HEK293T (cell line): ENCODE measurements at regions not wholly inside any gene's neighbourhood (a gene's known extent, or its start where the extent isn't known, plus 50 kb on each side); places are given as distances from the start of the nearest gene placed in this dataset.

Experiments
- CTCF ChIA-PET: fragments of 350-600 bp; formaldehyde crosslinking; extraction: SDS; loops from one replicate; lab custom pipeline; 2021; ENCODE audit warnings: antibody characterized with exemption, inconsistent platforms; lab: Yijun Ruan, JAX
- POLR2A ChIA-PET: fragments of 350-600 bp; formaldehyde crosslinking; extraction: SDS; loops from one replicate; lab custom pipeline; 2020; ENCODE audit warnings: antibody characterized with exemption, inconsistent platforms; lab: Yijun Ruan, JAX
- DNase-seq: peaks from one replicate; pipeline ENCODE4 v3.0.0; 2012; ENCODE audit warnings: mixed read lengths; ENCODE audit errors: extremely low spot score
- ARNT ChIP-seq: fragments of 450-650 bp; IDR thresholded peaks from 2 replicates; pipeline ENCODE4 v1.6.1; 2017; ENCODE audit warnings: mild to moderate bottlenecking
- BHLHE40 ChIP-seq: fragments of 450-650 bp; IDR thresholded peaks from 2 replicates; pipeline ENCODE4 v1.6.1; 2016; ENCODE audit warnings: mild to moderate bottlenecking, moderate library complexity, borderline replicate concordance
- CTBP1 ChIP-seq: fragments of 450-650 bp; IDR thresholded peaks from 2 replicates; pipeline ENCODE4 v1.6.1; 2016; ENCODE audit warnings: borderline replicate concordance
- ELF4 ChIP-seq: fragments of 450-650 bp; IDR thresholded peaks from 2 replicates; pipeline ENCODE4 v1.6.1; 2017; ENCODE audit warnings: antibody characterized with exemption
- FOXA1 ChIP-seq: fragments of 450-650 bp; IDR thresholded peaks from 2 replicates; pipeline ENCODE4 v1.6.1; 2016; ENCODE audit warnings: mild to moderate bottlenecking
- FOXK2 ChIP-seq: fragments of 450-650 bp; IDR thresholded peaks from 2 replicates; pipeline ENCODE4 v1.6.1; 2016; ENCODE audit warnings: mild to moderate bottlenecking
- FOXM1 ChIP-seq: fragments of 450-650 bp; IDR thresholded peaks from 2 replicates; pipeline ENCODE4 v1.6.1; 2017; ENCODE audit warnings: mild to moderate bottlenecking, borderline replicate concordance
- HDGF ChIP-seq: fragments of 450-650 bp; IDR thresholded peaks from 2 replicates; pipeline ENCODE4 v1.6.1; 2017; ENCODE audit warnings: antibody characterized with exemption, borderline replicate concordance
- L3MBTL2 ChIP-seq: fragments of 450-650 bp; conservative IDR thresholded peaks from 2 replicates; pipeline ENCODE4 v1.6.1; 2016; ENCODE audit warnings: mild to moderate bottlenecking
- LEF1 ChIP-seq: fragments of 450-650 bp; IDR thresholded peaks from 2 replicates; pipeline ENCODE4 v1.6.1; 2017; ENCODE audit warnings: mild to moderate bottlenecking, borderline replicate concordance
- NFRKB ChIP-seq: fragments of 450-650 bp; IDR thresholded peaks from 2 replicates; pipeline ENCODE4 v1.6.1; 2016; ENCODE audit warnings: mild to moderate bottlenecking, moderate library complexity
- SP1 ChIP-seq: fragments of 450-650 bp; IDR thresholded peaks from 2 replicates; pipeline ENCODE4 v1.6.1; 2017
- SUZ12 ChIP-seq: fragments of 450-650 bp; IDR thresholded peaks from 2 replicates; pipeline ENCODE4 v1.6.1; 2016; ENCODE audit warnings: mild to moderate bottlenecking
- TARDBP ChIP-seq: fragments of 450-650 bp; IDR thresholded peaks from 2 replicates; pipeline ENCODE4 v1.6.1; 2016
- ZNF384 ChIP-seq: fragments of 450-650 bp; IDR thresholded peaks from 2 replicates; pipeline ENCODE4 v1.6.1; 2016
- TF ChIP-seq, protein P1 (sequence below): fragments of 450-650 bp; IDR thresholded peaks from 2 replicates; pipeline ENCODE4 v1.6.1; 2016

DNA sequence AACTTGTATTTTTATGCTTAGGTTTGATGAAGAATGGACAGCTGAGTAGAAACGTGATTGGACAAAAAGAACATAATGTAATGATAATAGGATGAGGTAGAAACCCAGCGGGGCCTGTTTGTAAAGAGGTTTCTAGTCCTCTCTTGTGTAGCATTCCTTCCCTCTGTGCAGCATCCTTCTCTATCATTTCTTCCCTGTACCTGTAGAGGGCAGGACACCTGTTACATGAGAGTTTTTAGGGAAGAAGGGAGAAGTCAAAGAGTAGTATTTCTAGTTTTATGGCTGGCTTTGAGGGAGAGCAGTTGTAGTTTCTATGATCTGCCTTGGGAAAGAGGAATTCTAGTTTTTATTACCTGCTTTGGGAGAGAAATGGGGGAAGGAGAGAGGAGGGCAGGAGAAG is 162.1 kb upstream of the FST start:
- ChIA-PET CTCF (no interaction called here), POLR2A (no interaction called here)
- no peak for DNase-seq
- TF ChIP-seq HDGF (no peak), FOXA1 (no peak), FOXM1 (no peak), CTBP1 (no peak)
- TF ChIP-seq, protein P1, sequence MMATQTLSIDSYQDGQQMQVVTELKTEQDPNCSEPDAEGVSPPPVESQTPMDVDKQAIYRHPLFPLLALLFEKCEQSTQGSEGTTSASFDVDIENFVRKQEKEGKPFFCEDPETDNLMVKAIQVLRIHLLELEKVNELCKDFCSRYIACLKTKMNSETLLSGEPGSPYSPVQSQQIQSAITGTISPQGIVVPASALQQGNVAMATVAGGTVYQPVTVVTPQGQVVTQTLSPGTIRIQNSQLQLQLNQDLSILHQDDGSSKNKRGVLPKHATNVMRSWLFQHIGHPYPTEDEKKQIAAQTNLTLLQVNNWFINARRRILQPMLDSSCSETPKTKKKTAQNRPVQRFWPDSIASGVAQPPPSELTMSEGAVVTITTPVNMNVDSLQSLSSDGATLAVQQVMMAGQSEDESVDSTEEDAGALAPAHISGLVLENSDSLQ = no peak

DNA sequence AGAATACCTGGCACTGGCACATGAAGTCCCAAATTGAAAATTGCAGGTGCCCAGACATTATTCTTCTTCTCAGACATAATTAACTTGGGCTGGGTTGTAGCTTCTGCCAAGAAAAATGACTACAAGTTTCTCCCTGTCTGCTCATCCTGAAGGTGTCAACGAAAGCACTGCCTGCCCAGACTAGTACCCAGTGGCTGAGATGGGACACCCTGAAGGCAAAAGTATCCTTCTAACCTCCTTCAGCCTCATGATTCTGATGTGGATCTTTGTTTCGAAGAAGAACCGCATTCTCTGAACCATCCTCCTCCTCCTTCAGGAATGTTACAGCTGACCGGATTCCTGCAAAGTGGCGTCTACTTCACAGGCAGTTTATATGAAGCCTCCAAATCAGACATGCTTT is 161.1 kb upstream of the FST start:
- no peak for TF ChIP-seq FOXK2
- no peak for TF ChIP-seq LEF1
- no peak for TF ChIP-seq ELF4
- TF ChIP-seq L3MBTL2 = no peak
- no peak for TF ChIP-seq TARDBP
- TF ChIP-seq SUZ12 = no peak
- TF ChIP-seq, protein P1 = no peak
- DNase-seq = no peak
- POLR2A ChIA-PET = no interaction called here
- CTCF ChIA-PET = no interaction called here

DNA sequence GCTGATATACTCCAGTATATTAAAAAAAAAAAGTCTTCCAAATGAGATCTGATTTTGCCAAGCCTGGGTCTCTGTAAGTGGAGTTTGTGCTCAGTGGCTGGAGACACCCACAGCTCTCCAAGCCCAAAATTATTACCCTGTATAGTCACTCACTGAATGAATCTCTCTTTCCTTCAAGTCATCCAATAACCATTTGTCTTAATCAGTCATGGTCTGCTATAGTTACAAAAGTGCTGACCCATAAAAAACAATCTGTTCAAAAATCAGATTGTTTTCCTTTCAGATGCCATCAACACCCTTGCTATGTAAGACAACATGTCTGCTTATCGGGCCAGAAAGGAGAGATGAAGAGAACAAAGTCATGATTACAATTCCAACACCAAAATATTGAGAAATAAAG is 159.4 kb upstream of the FST start:
- no peak for DNase-seq
- POLR2A ChIA-PET = no interaction called here
- TF ChIP-seq FOXM1 (no peak), L3MBTL2 (no peak), BHLHE40 (no peak), FOXA1 (no peak), NFRKB (no peak), FOXK2 (no peak), SUZ12 (no peak), HDGF (no peak), TARDBP (no peak), ARNT (no peak), CTBP1 (no peak), ZNF384 (no peak), SP1 (no peak), LEF1 (no peak), ELF4 (no peak)
- TF ChIP-seq, protein P1 = no peak
- CTCF ChIA-PET = interaction anchor here (0.6 kb wide), 1 partner anchor 18 kb away, joined by 3 read pairs; no protein-coding TSS in a partner anchor

DNA sequence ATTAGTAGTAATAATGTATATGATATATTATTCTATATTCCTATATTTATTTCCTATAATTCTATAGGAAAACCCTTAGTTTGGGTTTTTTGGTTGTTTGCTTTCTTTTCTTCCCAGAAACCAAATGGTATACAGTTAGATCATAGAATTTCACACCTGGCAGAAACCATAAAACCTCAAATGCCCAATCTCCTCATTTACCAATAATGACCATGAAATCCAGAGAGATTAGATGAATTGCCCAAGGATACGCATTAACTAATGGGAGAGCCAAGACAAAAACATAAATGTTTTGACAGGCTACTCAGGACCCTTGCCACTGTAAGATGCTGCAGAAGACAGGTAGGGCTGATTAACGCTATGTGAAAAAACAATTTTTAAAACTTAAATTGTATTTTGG is 158.7 kb upstream of the FST start:
- CTCF ChIA-PET = no interaction called here
- POLR2A ChIA-PET = no interaction called here
- no peak for DNase-seq
- no peak for TF ChIP-seq HDGF
- TF ChIP-seq FOXK2 = no peak
- TF ChIP-seq SUZ12 = no peak
- no peak for TF ChIP-seq BHLHE40
- TF ChIP-seq NFRKB = no peak
- TF ChIP-seq FOXM1 = no peak
- no peak for TF ChIP-seq CTBP1
- no peak for TF ChIP-seq TARDBP
- TF ChIP-seq, protein P1 = no peak
- TF ChIP-seq LEF1 = no peak
- TF ChIP-seq SP1 = no peak
- no peak for TF ChIP-seq L3MBTL2
- TF ChIP-seq ELF4 = no peak
- no peak for TF ChIP-seq ZNF384

DNA sequence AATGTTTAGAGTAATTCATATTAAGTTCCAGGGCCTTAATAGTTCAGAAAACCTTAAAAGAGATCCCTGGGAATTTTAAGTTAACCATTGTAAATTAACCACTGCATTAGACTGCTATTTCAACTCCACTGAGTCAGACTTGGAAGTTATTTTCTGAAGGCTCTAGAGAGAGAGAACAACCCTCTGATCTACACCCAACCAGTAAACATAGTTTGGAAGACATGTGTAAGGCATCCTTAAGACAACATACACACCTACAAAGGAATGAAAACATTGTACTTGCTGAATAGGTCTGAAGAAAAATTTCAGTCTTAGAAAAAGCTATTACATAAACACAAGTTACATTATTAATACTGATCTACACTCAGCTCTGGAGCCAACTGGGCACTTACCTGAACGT is 158.2 kb upstream of the FST start:
- ChIA-PET CTCF (no interaction called here), POLR2A (no interaction called here)
- no peak for TF ChIP-seq TARDBP
- TF ChIP-seq SUZ12 = no peak
- TF ChIP-seq ARNT = no peak
- TF ChIP-seq ZNF384 = no peak
- TF ChIP-seq, protein P1 = no peak
- TF ChIP-seq SP1 = no peak
- TF ChIP-seq FOXA1 = no peak
- no peak for TF ChIP-seq NFRKB
- no peak for TF ChIP-seq L3MBTL2
- TF ChIP-seq LEF1 = no peak
- no peak for TF ChIP-seq HDGF
- TF ChIP-seq ELF4 = no peak
- TF ChIP-seq CTBP1 = no peak
- no peak for TF ChIP-seq FOXM1
- no peak for TF ChIP-seq BHLHE40
- TF ChIP-seq FOXK2 = no peak
- no peak for DNase-seq

DNA sequence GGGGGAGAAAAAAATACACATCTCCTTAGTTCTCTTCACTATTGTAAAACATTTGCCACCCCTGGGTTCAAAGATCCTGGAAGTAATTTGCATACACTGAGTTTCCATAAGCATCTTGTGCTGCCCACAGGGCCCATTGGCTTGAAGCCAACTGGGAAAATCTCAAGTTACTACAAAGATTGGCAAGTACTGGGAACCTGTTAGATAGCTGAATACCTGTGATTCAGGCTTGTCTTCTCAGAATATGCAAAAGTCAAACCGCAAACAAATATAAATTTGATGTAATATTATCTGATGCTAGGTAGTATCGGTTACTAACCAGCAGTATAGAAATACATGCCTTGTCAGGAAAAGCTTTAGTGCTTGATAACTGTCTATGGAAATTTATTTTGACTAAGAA is 156.9 kb upstream of the FST start:
- DNase-seq = no peak
- no peak for TF ChIP-seq SP1
- TF ChIP-seq BHLHE40 = no peak
- TF ChIP-seq FOXK2 = no peak
- no peak for TF ChIP-seq SUZ12
- no peak for TF ChIP-seq TARDBP

More for the DNA sequence above, 156.9 kb upstream of the FST start:
- ChIA-PET CTCF (no interaction called here), POLR2A (no interaction called here)
